Stimulated activated CD8-positive, alpha-beta memory T cell treated with anti-CD3 and anti-CD28 coated beads, Interleukin-12 subunit alpha, Interleukin-12 subunit beta, amount 100 ng/mL, for 4 hours (primary cell): ENCODE measurements at regions not wholly inside any gene's neighbourhood (a gene's known extent, or its start where the extent isn't known, plus 50 kb on each side); places are given as distances from the start of the nearest gene placed in this dataset.
"Not testable (repeated sequence)": the region's sequence is repeated elsewhere in the genome, so short reads cannot be mapped to it uniquely, and the experiment has no call there.

Source experiments
- DNase-seq: peaks from one replicate; pipeline ENCODE4 v3.0.0-alpha.2; 2020; ENCODE audit warnings: low read depth

- not testable (repeated sequence) for DNase-seq
These were observed 233.4 kb downstream of the GOLGA6L6 start for GRCh38 chr15:20308027-20308690.

GRCh38 chr15:20307137-20307536, 234.5 kb downstream of the GOLGA6L6 start:
- not testable (repeated sequence) for DNase-seq

GRCh38 chr15:20306497-20307106, 235.0 kb downstream of the GOLGA6L6 start:
- DNase-seq, result not testable (repeated sequence)

- not testable (repeated sequence) for DNase-seq
These were observed 235.7 kb downstream of the GOLGA6L6 start for GRCh38 chr15:20305912-20306311.

GRCh38 chr15:20305015-20305465, 236.6 kb downstream of the GOLGA6L6 start:
- not testable (repeated sequence) for DNase-seq

- not testable (repeated sequence) for DNase-seq
These were observed 237.2 kb downstream of the GOLGA6L6 start for GRCh38 chr15:20304282-20305014.

GRCh38 chr15:20303248-20304171, 238.1 kb downstream of the GOLGA6L6 start:
- DNase-seq, result not testable (repeated sequence)

GRCh38 chr15:20302141-20303069, 239.2 kb downstream of the GOLGA6L6 start:
- DNase-seq, result not testable (repeated sequence)

GRCh38 chr15:20301471-20302081, 240.0 kb downstream of the GOLGA6L6 start:
- not testable (repeated sequence) for DNase-seq

GRCh38 chr15:20301041-20301390, 240.6 kb downstream of the GOLGA6L6 start:
- DNase-seq, result not testable (repeated sequence)

- not testable (repeated sequence) for DNase-seq
These were observed 241.1 kb downstream of the GOLGA6L6 start for GRCh38 chr15:20300351-20301040.

GRCh38 chr15:20297603-20298123, 243.9 kb downstream of the GOLGA6L6 start:
- DNase-seq, result not testable (repeated sequence)

- DNase-seq, result not testable (repeated sequence)
These were observed 245.3 kb downstream of the GOLGA6L6 start for GRCh38 chr15:20296261-20296660.

GRCh38 chr15:20295238-20295811, 246.3 kb downstream of the GOLGA6L6 start:
- DNase-seq, result no peak

- no peak for DNase-seq
These were observed 246.9 kb downstream of the GOLGA6L6 start for GRCh38 chr15:20294651-20295237.

GRCh38 chr15:20292422-20293005, 249.1 kb downstream of the GOLGA6L6 start:
- DNase-seq, result not testable (repeated sequence)

- not testable (repeated sequence) for DNase-seq
These were observed 250.0 kb downstream of the GOLGA6L6 start for GRCh38 chr15:20291616-20292015.

- not testable (repeated sequence) for DNase-seq
These were observed 251.0 kb downstream of the GOLGA6L6 start for GRCh38 chr15:20290606-20291005.
